HL-60 (cell line): ENCODE measurements at regions not wholly inside any gene's neighbourhood (a gene's known extent, or its start where the extent isn't known, plus 50 kb on each side); places are given as distances from the start of the nearest gene placed in this dataset.

Experiments used
- GABPA ChIP-seq: IDR thresholded peaks from 2 replicates; pipeline ENCODE4 v1.6.1; 2012; ENCODE audit warnings: low read depth
- TF ChIP-seq, protein P1 (sequence below): IDR thresholded peaks from one replicate; pipeline ENCODE4 v1.5.1; 2011; ENCODE audit warnings: low read length, control low read depth, inconsistent platforms; ENCODE audit not compliant: insufficient read depth

DNA sequence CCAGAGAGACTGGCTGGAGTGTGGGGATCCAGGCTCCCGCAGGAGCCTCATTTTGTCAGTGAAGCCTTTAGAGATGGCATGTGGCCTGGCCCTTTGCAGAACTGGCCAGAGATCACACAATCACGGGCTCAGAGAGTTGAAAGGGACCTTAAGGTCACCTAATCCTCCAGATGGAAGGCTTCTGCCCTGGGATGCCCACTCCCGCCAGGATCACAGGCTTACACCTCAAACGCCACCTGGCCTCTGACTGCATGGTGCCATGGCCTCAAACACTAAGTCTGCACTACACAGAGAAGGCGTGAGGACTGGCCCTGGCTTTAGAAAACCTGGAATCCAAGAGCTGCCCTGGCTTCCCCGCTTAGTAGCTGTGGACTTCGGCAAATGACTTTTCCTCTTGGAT is 306.8 kb upstream of the CCL2 start:
- TF ChIP-seq, protein P1, sequence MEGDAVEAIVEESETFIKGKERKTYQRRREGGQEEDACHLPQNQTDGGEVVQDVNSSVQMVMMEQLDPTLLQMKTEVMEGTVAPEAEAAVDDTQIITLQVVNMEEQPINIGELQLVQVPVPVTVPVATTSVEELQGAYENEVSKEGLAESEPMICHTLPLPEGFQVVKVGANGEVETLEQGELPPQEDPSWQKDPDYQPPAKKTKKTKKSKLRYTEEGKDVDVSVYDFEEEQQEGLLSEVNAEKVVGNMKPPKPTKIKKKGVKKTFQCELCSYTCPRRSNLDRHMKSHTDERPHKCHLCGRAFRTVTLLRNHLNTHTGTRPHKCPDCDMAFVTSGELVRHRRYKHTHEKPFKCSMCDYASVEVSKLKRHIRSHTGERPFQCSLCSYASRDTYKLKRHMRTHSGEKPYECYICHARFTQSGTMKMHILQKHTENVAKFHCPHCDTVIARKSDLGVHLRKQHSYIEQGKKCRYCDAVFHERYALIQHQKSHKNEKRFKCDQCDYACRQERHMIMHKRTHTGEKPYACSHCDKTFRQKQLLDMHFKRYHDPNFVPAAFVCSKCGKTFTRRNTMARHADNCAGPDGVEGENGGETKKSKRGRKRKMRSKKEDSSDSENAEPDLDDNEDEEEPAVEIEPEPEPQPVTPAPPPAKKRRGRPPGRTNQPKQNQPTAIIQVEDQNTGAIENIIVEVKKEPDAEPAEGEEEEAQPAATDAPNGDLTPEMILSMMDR = no peak
- TF ChIP-seq GABPA = no peak
